ENCODE measurements at regions not wholly inside any gene's neighbourhood (a gene's known extent, or its start where the extent isn't known, plus 50 kb on each side); places are given as distances from the start of the nearest gene placed in this dataset.
"Not testable (repeated sequence)": the region's sequence is repeated elsewhere in the genome, so short reads cannot be mapped to it uniquely, and the experiment has no call there.

DNA sequence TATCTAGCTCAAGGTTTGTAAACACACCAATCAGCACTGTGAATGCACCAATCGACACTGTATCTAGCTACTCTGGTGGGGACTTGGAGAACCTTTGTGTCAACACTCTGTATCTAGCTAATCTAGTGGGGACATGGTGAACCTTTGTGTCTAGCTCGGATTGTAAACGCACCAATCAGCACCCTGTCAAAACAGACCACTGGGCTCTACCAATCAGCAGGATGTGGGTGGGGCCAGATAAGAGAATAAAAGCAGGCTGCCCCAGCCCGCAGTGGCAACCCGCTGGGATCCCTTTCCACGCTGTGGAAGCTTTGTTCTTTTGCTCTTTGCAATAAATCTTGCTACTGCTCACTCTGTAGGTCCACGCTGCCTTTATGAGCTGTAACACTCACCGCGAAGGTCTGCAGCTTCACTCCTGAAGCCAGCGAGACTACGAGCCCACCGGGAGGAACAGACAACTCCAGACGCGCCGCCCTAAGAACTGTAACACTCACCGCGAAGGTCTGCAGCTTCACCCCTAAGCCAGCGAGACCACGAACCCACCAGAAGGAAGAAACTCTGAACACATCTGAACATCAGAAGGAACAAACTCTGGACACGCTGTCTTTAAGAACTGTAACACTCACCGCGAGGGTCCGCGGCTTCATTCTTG is 128.5 kb downstream of the MRPL14 start:
- DNase-seq (ENCODE audit: low spot score), result not testable (repeated sequence)

DNA sequence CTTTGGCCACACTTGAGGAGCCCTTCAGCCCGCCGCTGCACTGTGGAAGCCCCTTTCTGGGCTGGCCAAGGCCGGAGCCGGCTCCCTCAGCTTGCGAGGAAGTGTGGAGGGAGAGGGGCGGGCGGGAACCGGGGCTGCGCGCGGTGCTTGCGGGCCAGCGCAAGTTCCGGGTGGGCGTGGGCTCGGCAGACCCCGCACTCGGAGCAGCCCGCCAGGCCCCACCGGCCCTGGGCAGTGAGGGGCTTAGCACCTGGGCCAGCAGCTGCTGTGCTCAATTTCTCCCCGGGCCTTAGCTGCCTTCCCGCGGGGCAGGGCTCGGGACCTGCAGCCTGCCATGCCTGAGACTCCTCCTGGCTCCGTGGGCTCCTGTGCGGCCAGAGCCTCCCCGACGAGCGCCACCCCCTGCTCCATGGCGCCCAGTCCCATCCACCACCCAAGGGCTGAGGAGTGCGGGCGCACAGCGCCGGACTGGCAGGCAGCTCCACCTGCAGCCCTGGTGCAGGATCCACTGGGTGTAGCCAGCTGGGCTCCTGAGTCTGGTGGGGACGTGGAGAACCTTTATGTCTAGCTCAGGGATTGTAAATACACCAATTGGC is 129.2 kb downstream of the MRPL14 start:
- DNase-seq (ENCODE audit: low spot score), result not testable (repeated sequence)

DNA sequence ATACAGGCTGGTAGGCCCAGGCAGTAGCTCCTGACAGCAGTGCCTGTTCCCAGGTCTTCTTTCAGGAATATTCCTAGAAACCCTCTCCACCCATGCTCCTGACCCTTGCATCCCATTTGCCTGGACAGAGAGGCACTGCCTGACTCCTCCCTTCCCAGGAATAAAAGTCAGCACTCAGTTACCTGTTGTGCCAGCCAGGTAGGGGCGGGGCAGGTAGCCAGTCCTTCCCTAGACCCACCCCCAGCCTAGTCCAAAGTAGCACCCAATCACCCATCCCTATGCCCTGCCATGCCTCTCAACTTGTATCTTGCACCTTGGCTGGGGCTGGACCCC is 129.9 kb downstream of the MRPL14 start:
- DNase-seq (ENCODE audit: low spot score), result no peak

DNA sequence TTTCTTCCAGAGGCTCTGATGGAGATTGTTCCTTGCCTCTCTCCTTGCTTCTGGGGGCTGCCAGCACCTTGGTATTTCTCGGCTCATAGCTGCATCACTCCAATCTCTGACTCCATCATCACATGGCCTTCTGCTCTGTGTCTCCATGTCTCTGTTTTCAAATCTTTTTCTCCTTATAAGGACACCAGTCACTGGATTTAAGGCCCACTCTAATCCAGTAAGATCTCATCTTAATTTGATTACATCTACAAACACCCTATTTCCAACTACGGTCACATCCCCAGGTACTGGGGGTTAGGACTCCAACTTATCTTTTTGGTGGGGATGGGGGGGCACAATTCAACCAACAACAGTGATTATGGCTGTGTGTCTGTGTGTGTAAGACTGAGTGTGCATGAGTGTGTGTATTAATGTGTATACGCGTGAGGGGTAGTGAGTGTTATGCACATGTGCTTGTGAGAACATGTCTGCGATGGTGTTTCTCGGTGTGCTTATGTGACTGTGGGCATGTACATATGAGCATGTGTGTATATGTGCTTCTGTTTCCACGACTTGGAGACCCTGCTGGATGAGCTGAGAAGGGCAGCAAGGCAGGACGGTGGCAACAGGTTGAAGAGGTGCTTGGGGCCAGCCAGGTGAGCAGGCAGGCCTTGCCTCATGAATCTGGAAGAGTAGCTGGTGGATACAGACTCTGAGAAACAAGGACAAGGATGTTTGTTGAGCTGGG is 130.5 kb downstream of the MRPL14 start:
- DNase-seq (ENCODE audit: low spot score), result no peak

DNA sequence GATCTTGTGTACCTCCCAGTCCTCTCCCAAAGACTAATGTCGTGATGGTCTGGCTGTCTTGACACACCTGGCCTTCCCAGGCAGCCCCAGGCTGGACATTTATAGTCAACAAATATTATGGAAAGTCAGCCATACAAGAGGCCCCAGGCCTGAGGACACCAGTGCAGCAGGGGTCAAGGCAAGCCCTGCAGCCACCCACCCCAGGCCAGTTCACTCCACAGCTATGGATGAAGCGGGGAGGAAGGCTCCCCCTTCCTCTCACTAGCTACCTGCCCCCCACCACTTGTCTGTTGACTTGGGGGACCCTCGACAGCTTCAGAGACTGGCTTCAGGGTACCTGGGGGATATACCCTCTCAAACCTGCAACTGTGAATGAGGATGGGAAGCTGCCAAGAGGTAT is 132.1 kb downstream of the MRPL14 start:
- no peak for DNase-seq (ENCODE audit: low spot score)

DNA sequence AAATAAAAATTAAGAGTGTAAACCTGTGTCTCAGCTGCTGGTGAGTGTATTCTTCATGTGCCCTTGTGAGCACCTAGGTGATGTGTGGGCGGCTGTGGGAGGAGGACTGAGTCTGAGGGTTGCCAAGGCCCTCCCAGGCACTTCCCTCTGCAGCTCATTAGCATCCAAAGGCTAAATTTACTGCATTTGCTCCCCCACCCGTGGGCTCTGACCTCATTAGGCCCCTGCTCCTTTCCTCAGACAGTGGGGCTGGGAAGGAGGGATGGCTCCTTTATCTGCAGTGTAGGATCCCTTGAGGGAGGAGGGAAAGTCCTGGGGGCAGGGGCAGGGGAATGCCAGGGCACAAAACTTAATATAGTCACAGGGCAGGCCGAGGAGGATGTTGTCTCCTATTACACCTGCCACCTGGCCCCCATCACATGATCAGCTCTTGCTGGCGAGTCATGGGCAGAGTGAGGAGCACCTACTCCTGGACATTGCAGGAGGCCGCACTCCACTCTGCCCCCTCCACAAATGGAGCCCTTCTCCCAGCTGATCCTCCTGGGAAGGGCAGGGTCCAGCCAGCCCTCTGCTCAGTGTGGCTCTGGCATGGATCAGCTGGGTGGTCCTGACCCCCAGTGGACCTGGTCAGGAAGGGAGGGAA is 133.2 kb downstream of the MRPL14 start:
- no peak for DNase-seq (ENCODE audit: low spot score)

DNA sequence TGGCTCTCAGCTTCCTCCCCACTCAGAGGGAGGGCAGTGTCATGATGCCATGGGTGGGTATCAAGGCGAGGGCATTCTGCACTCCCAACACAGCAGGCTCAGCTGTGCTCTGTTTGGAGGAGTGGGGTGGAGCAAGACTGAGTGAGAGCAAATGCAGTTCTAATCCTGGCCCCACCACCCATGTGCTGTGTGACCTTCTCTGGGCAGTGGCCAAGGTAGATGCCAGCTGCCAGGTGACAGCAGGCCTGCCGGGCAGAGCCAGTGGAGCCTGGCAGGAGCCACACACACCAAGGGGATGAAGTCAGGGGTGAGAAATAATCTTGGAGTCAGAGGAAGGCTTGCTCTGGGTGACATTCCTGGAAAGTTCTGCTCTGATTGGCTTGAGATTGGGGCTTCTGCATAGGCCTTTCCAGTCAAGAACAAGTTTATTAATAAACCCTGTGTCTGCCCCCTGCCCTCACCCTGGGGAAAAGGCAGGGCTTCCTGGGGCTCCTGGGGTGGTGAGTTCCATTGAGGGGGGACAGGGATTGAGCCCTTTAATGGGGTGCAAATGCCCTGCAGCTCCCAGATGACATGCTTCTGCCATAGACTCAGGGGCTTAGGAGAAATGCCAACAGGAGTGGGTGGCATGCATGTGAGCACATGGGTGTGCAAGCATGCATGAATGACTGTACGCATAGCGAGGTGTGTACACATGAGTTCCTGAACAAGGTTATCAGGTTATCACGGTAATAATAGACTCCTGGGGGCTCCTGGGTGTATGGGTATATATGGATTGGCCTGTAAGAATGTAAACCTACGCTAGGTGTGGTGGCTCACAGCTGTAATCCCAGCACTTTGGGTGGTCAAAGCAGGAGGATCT is 134.2 kb downstream of the MRPL14 start:
- DNase-seq (ENCODE audit: low spot score), result no peak

DNA sequence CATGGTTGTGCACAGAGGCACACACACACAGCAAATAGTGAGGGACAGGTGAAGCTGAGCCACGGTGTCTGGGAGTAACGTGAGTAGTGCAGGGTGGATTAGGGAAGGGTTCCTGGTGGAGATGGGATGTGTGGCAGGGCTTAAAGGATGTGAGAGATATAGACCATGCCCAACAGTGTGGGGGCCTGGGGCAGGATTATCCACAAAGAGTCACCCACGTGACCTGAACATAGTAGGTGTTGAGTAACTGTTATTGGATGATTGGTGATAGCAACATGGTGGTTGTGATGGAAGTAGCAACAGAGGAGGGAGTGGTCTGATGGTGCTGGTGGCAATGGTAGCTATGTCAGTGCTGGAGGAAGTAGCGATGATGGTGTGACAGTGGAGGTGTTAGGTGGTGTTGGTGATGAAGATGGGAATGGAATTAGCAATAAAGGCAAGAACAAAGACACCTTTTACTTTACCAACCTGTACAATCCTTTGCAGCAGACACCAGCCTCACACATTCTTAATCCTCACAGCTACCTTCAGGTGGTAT is 135.1 kb downstream of the MRPL14 start:
- no peak for DNase-seq (ENCODE audit: low spot score)

DNA sequence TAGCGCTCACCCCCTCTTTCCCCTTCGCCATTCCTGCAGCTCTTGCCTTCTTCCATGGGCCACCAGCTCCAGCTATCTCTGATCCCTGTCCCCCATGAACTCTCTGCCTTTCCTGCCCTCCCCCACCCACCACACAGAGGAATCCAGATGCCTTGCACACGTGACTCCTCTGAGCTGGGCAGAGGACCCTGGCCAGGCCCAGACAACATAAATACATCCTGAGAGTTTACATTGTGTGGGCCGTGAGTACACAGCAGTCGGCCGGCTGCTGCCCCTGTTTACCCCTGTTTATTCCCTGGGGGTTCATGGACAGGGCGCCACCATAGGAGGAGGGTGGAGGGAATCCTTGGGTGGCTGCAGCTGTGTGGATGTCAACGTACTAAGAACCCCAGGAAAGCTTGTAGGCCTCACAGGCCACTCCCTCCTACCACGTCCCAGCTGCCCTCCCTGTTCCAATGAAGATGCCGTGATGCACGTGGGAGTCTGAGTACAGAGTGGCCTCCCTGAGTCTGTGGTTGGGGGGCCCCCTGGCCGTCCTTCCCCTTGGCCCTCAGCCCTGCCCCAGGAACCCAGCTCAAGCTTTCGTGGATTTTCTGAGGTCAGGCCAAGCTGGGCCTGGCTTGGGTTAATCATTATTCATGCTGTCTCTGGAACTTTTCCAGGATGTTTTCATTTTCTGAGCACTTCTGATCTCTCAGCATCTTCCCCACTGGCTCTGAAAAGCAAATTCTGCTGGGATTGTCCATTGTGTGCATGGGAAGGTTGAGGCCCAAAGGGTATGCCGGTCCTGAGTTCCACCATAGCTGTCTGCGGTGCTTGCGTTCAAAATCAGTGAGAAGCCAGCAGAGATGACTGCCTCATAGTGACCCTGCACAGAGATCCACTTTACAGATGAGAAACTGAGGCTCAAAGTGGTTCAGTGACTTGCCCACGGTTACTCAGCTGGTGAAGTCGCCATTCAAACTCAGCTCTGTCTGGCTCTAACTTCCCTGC is 136.3 kb downstream of the MRPL14 start:
- DNase-seq (ENCODE audit: low spot score), result no peak

DNA sequence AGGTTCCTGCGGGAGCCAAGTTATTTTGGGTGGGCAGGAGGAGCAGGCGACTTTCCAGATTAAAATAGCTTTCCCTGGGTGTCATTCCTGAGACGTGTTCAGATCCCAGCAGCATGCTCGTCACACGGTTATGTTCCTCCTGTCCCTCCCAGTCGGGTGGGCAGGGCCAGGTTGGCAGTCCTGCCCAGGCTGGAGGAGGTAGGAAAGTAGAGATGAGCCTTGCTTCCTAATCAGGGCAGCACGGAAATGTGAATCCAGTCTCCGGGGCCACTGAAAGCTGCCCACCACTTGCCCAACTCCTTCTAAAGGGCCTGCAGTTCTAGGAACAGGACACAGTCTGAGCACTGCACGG is 137.0 kb downstream of the MRPL14 start:
- no peak for DNase-seq (ENCODE audit: low spot score)

DNA sequence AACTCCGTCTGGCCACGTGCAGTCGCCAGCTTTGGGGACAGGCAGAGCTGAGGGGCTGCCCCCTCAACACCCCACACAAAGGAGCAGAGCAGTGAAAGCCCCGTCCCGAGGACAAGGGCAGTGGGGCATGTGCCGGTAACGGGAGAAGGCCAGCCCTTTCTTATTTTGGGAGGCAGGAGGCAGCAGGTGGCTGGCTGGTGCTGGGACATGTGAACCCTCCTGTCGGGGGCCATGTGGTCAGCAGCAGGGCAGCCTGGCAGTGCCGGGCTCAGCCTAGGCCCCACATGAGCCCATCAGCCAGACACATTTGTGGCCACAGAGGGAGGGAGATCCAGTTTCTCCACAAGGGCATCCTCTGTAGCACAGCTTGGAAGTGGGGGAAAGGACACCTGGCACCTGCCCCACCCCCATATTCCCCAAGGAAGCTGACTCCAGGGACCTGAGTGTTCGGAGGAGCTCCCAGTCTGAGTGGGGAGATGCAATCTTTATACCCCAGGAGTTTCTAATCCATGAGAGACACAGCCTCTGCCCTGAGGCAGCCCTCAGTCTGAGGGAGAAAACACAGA is 137.6 kb downstream of the MRPL14 start:
- no peak for DNase-seq (ENCODE audit: low spot score)

DNA sequence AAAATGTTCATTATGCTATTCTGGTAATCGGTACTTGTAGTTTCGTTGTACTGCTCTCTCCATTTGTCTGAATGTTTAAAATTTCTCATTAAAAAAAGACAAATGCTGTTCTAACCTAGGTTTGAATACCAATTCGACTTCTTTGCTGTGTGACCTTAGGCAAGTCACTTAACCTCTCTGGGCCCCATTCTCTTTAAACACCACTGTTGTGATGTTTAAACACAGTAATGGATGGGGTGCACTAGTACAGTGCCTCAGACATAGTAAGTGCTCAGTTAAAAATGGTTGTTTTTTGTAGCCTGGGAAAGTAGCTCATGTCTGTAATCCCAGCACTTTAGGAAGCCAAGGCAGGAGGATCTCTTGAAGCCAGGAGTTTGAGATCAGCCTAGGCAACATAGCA is 138.5 kb downstream of the MRPL14 start:
- DNase-seq (ENCODE audit: low spot score), result no peak

DNA sequence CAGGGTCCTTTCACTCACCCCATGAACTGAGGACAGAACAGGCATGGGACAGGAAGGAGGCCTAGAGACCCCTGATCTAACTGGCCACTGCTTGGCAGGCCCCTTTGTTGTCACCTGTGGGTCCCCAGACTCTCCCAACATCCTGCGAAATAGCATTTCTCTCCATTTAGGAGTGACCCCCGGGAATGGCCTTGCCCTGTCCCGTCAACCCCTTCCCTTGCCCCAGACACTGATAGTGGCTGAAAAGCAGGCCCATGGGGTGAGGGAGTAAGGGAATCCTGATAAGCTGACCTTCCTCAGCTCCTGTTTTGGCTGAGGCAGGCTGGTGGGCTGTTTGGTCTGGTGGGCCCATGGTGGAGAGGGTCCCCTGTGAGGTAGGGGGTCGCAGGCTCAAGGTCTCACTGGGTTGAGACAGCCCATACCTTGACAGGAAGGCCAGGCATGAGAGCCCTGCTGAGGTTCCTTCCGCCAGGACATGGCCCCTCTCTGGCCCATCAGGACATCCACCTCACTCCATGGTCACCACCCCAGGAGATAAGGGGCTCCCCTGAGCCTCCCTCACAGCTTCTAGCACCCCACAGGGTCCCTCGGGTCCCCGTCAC is 139.3 kb downstream of the MRPL14 start:
- no peak for DNase-seq (ENCODE audit: low spot score)

DNA sequence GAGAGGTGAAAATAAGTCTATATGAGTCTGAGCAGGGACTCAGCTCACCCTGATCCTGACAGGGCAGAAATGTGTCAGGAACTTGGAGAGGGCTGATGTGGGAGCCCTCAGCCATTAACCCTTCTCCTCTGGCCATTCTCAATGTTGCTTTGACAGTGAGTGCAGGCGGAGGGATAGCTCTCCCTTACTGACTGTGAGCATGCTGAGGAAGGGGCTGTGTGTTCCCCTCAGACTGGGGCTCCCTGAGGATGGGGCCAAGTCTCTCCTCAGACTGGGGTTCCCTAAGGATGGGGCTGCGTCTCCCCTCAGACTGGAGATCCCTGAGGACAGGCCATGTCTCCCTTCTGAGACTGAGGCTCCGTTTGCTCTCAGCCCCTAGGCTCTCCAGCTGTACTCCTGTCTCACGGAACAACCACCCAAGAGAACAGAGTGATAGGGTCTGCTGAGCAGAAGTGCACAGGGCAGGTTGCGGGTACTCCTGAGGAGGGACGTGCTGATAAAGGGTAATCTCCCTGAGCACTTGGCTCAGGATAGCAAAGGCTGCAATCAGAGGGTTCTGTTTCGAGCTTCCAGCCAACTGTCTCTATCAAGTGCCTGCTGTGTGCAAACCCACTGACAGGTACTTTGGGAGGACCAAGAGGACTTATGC is 141.0 kb downstream of the MRPL14 start:
- DNase-seq (ENCODE audit: low spot score), result peak; percentile 34

DNA sequence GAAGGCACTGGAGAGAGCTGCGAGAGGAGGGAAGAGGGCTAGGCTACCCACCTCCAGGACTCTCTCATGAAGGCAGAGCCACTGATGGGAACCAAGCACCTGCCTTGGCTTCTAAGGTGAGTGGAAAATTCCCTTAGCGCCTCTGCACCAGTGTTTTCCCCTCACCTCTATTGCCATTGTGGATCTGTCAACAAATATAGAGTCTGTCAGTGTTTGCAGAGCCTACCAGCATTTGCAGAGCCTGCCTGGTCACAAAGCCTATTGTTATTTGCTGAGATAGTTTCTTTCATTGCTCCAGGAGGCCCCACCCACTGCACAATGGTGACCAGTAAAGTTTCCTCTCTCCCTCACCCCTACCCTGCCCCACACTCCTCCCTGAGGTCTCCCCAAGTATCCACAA is 141.9 kb downstream of the MRPL14 start:
- DNase-seq (ENCODE audit: low spot score), result no peak

DNA sequence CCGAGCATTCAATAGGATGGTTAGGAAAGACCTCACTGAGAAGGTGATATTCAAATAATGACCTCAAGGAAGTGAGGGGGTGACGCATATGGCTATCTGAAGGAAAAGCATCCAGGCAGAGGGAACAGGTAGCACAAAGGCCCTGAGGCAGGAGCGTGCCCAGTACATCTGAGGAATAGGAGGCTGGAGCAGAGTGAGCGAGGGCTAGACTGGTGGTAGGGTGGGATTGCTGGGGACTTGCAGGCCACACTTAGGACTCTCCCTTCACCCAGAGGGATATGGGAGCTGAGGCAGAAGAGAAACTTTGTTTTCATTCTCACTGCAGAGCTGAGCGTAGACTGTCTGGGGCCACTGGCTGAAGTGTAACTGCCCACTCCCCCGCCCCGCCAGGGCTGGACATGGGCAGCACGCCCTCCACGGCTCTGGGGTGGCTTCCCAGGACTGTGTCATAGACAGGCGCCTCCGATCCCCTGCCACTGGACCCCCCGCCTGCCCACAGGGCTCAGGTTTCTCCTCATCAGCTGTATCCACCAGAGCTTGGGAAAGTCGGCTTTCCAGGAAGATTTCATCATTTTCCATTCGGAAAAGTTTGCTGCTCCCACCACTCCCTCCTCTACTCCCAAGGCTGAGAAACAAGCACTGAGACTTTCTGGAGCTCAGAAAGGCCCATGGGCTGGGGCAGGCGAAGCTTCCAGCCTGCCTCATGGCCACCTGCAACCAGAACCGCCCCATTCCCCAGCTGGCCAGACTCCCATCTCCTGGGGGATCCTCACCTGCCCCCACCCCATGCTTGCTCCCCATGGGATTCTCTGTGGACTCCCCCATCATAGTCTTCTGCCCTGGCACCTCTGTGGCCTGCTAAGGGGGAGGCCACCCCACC is 142.6 kb downstream of the MRPL14 start:
- DNase-seq (ENCODE audit: low spot score), result no peak

DNA sequence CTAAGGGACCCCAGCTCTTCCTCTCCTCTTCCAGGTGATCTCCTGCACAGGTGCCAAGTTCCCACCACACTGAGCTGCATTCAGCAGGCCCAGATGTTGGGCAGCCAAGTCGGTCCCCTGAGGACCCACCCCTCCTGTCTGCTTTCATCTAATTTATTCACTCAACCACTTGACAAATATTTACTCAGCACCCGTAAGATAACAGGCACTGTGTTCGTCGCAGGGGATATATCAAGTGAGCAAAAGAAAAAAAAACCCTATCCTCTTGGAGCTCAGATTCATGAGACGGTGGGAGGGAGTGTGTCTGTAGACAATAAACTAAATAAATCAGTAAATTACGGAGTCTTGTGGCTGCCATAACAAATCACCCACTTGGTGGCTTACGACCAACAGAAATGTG is 143.6 kb downstream of the MRPL14 start:
- DNase-seq (ENCODE audit: low spot score), result no peak

DNA sequence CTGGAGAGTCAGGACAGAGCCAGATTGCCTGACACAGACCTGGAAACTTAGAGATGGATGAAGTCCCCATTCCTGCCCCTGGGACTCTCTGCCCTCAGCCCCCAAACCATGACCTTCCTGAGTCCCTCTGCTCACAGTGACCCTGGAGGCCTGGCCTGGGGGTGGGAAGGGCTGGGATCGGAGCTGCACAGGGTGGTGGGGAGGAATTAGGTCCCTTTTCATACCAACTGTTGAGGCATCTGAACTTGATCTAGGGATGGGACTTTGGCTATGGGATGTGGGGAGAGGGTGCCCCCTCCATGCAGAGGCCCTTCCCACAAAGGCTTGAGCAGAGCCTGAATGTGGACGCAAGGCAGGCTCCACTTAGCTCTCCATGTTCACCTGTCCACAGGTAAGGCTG is 144.1 kb downstream of the MRPL14 start:
- DNase-seq (ENCODE audit: low spot score), result no peak

Data from hematopoietic multipotent progenitor cell treated with erythropoietin and hydrocortisone succinate and interleukin-3 and kit ligand, for 15 days (in vitro differentiated cells).